Upper lobe of left lung (tissue), 6 donors: ENCODE measurements at regions not wholly inside any gene's neighbourhood (a gene's known extent, or its start where the extent isn't known, plus 50 kb on each side); places are given as distances from the start of the nearest gene placed in this dataset.
"Not testable (repeated sequence)": the region's sequence is repeated elsewhere in the genome, so short reads cannot be mapped to it uniquely, and the experiment has no call there.

Source experiments
- ATAC-seq, 2 donors: fragments of 200-7000 bp; cut with Tn5 transposase; one replicate each; pipeline ENCODE4 v1.9.1; 2022; ENCODE audit warnings: mild to moderate bottlenecking in 2 of 2, moderate library complexity in 2 of 2; ENCODE audit not compliant: low FRiP score in 2 of 2
- DNase-seq, 2 donors: peaks; one replicate each; pipeline ENCODE4 v3.0.0-alpha.2; 2019 to 2020
- H3K27ac ChIP-seq, 4 donors: fragments of 200-600 bp; sonication (generic); one replicate each; pipeline ENCODE4 v1.5.1; 2016 to 2019
- H3K27me3 ChIP-seq, 4 donors: fragments of 200-600 bp; sonication (generic); one replicate each; pipeline ENCODE4 v1.5.1; 2017 to 2019
- H3K36me3 ChIP-seq, 4 donors: fragments of 200-600 bp; sonication (generic); one replicate each; pipeline ENCODE4 v1.5.1; 2016 to 2019
- H3K4me1 ChIP-seq, 4 donors: fragments of 200-600 bp; sonication (generic); one replicate each; pipeline ENCODE4 v1.5.1; 2018 to 2019
- H3K4me3 ChIP-seq, 4 donors: fragments of 200-600 bp; sonication (generic); one replicate each; pipeline ENCODE4 v1.5.1; 2017 to 2019; ENCODE audit warnings: mild to moderate bottlenecking in 2 of 4, moderate library complexity in 1 of 4
- H3K9me3 ChIP-seq, 4 donors: fragments of 200-600 bp; sonication (generic); one replicate each; pipeline ENCODE4 v1.5.1; 2018 to 2019
- CTCF ChIP-seq, 6 experiments: fragments of 450-650 bp in 4 of 6; fragments of 200-600 bp in 2 of 6; sonication (generic) in 2 of 6; IDR thresholded peaks; one replicate each; pipeline ENCODE4 v1.5.1; 2016 to 2019; ENCODE audit warnings: antibody characterized with exemption in 6 of 6
- EP300 ChIP-seq, 4 donors: sonication (generic); formaldehyde crosslinking; IDR thresholded peaks; one replicate each; pipeline ENCODE4 v1.5.1; 2017; ENCODE audit warnings: antibody characterized with exemption in 4 of 4, control low read depth in 2 of 4
- POLR2A ChIP-seq, 4 donors: fragments of 450-650 bp; IDR thresholded peaks; one replicate each; pipeline ENCODE4 v1.5.1; 2016 to 2017; ENCODE audit warnings: antibody characterized with exemption in 4 of 4, mild to moderate bottlenecking in 2 of 4
- POLR2AphosphoS5 ChIP-seq, 2 donors: sonication (generic); formaldehyde crosslinking; IDR thresholded peaks; one replicate each; pipeline ENCODE4 v1.5.1; 2017; ENCODE audit warnings: antibody characterized with exemption in 2 of 2
- WGBS, 2 donors: methylation state at CpG; one replicate each; pipeline ENCODE4 v1.1.5; 2017 to 2018; 5-methylcytosine and 5-hydroxymethylcytosine counted together
- donor health status: DM: no; HTN: no; CAD: no; lungs with moderate emphysema.
- donor health status: DM: no; HTN: yes; CAD: no; lungs with severe emphysema.

DNA sequence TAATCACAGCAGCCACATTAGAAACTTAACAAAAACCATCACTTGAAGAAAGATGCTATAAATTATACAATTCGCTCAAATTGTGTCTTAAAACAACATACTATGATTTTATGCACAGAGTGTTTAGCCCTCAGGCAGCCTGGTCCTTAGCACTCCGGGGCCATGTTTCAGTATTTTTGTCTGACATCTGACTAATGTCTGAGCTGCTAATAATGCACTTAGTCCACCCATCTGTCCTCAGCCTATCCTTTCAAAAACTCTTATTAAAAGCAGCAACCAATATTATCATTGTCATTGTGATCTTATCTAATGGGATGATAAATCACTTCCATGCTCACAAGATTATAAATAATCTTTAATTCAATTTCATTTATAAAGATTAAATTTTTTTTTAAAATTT lies 602.7 kb upstream of the FOXG1 start:
- Histone ChIP-seq H3K27me3 (no peaks in the 10 kb centered on the region), H3K9me3 (peaks cover 0 to 9% (median 2%) of the 10 kb centered on the region in 4 donors), H3K4me1 (no peaks in the 10 kb centered on the region), H3K4me3 (no peak overlapping the region), H3K36me3 (no peaks in the 10 kb centered on the region), H3K27ac (no peak overlapping the region)
- ATAC-seq = no peak
- DNase-seq = no peak
- WGBS, 2 donors = 78 to 86% methylated on average over 2 of the region's 2 CpGs
- TF ChIP-seq POLR2AphosphoS5 (IDR thresholded peaks at IDR 0.05) = no peak
- no peak for TF ChIP-seq CTCF (IDR thresholded peaks at IDR 0.05)
- TF ChIP-seq POLR2A (IDR thresholded peaks at IDR 0.05) = no peak
- no peak for TF ChIP-seq EP300 (IDR thresholded peaks at IDR 0.05)

DNA sequence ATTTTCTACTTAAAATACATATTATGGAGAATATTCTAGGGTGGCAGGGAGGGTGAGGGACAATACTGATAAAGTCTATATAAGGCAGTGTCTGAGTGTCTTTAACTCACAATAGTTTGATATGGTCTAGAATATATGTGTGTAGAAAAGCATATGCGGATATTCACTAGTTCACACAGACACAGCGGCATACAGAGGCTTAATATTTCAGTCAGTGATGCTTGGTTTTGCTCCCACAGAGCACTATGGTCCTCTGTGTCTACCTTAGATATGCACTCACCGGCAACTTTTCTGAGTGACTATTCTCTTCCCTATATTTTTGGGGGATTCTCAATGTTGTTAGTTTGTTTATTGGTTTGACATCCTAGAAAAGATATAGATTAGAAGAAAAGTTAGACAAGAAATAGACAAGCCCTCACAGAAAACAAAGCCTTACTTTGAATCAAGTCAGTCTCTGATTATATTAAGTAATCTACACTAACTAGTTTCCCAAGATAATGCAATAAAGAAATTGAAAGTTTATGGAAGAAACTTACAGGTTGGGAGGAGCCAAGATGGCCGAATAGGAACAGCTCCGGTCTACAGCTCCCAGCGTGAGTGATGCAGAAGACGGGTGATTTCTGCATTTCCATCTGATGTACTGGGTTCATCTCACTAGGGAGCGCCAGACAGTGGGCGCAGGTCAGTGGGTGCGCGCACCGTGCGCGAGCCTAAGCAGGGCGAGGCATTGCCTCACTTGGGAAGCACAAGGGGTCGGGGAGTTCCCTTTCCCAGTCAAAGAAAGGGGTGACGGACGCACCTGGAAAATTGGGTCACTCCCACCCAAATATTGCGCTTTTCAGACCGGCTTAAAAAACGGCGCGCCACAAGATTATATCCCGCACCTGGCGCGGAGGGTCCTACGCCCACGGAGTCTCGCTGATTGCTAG lies 578.4 kb upstream of the FOXG1 start:
- not testable (repeated sequence) for ATAC-seq, H3K9me3 ChIP-seq, H3K36me3 ChIP-seq, H3K27me3 ChIP-seq, H3K4me3 ChIP-seq, H3K27ac ChIP-seq, H3K4me1 ChIP-seq
- DNase-seq = peak in 1 of 2 donors; percentile 58
- 91 to 92% methylated on average over 26 to 29 of the region's 29 CpGs for WGBS, 2 donors

DNA sequence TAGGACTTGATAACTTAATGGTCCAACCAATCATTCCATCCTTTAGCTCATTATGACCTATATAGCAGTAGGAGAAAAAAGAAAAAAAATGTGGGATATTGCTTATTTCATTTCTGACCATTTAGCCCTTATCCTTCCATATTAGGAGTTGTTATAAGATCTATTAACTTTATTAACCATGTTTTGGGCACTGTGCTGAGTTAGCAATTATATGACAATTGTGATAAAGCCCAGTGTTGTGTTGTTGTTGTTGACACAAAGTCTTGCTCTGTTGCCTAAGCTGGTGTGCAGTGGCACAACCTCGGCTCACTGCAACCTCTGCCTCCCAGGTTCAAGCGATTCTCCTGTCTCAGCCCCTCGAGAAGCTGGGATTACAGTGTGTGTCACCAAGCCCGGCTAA lies 569.7 kb upstream of the FOXG1 start:
- WGBS, 2 donors = 91 to 93% methylated on average over 4 of the region's 4 CpGs

GRCh38 chr14:28220391-28220790 lies 546.2 kb upstream of the FOXG1 start:
- DNase-seq (no peak), ATAC-seq (no peak)
- no peaks in the 10 kb centered on the region for H3K4me1 ChIP-seq
- H3K4me3 ChIP-seq = no peak overlapping the region
- no peak overlapping the region for H3K27ac ChIP-seq
- no peaks in the 10 kb centered on the region for H3K27me3 ChIP-seq
- no peak for TF ChIP-seq POLR2A (IDR thresholded peaks at IDR 0.05)
- H3K36me3 ChIP-seq = no peaks in the 10 kb centered on the region
- 84 to 88% methylated on average over 2 of the region's 2 CpGs for WGBS, 2 donors
- no peaks in the 10 kb centered on the region for H3K9me3 ChIP-seq

More for the DNA sequence above, 569.7 kb upstream of the FOXG1 start:
- no peaks in the 10 kb centered on the region for H3K9me3 ChIP-seq
- no peak for TF ChIP-seq EP300 (IDR thresholded peaks at IDR 0.05)
- TF ChIP-seq POLR2AphosphoS5 (IDR thresholded peaks at IDR 0.05) = no peak
- no peak for TF ChIP-seq POLR2A (IDR thresholded peaks at IDR 0.05)
- no peak for TF ChIP-seq CTCF (IDR thresholded peaks at IDR 0.05)
- H3K4me3 ChIP-seq = no peak overlapping the region
- no peaks in the 10 kb centered on the region for H3K4me1 ChIP-seq
- H3K27me3 ChIP-seq = no peaks in the 10 kb centered on the region
- H3K36me3 ChIP-seq = no peaks in the 10 kb centered on the region
- DNase-seq (no peak), ATAC-seq (no peak)
- no peak overlapping the region for H3K27ac ChIP-seq

GRCh38 chr14:28240909-28241308 lies 525.7 kb upstream of the FOXG1 start:
- Histone ChIP-seq H3K9me3 (peaks cover 0 to 2% (median 0%) of the 10 kb centered on the region in 4 donors), H3K4me1 (no peaks in the 10 kb centered on the region), H3K27ac (no peak overlapping the region), H3K4me3 (no peak overlapping the region), H3K36me3 (no peaks in the 10 kb centered on the region), H3K27me3 (no peaks in the 10 kb centered on the region)
- ATAC-seq (no peak), DNase-seq (no peak)
- no peak for TF ChIP-seq POLR2A (IDR thresholded peaks at IDR 0.05)
- no peak for TF ChIP-seq POLR2AphosphoS5 (IDR thresholded peaks at IDR 0.05)
- WGBS, 2 donors = 56 to 82% methylated on average over 2 of the region's 2 CpGs

GRCh38 chr14:28242895-28243294 lies 523.7 kb upstream of the FOXG1 start:
- no peaks in the 10 kb centered on the region for H3K36me3 ChIP-seq
- WGBS, 2 donors = 70 to 71% methylated on average over 2 of the region's 2 CpGs
- no peak for DNase-seq
- peaks cover 0 to 2% (median 0%) of the 10 kb centered on the region in 4 donors for H3K9me3 ChIP-seq
- H3K27me3 ChIP-seq = no peaks in the 10 kb centered on the region
- no peak for ATAC-seq
- no peak overlapping the region for H3K4me3 ChIP-seq
- no peak overlapping the region for H3K27ac ChIP-seq
- no peaks in the 10 kb centered on the region for H3K4me1 ChIP-seq
- TF ChIP-seq POLR2A (IDR thresholded peaks at IDR 0.05) = no peak
- no peak for TF ChIP-seq EP300 (IDR thresholded peaks at IDR 0.05)
- TF ChIP-seq POLR2AphosphoS5 (IDR thresholded peaks at IDR 0.05) = no peak
- no peak for TF ChIP-seq CTCF (IDR thresholded peaks at IDR 0.05)
